Stomach (tissue), 8 donors: ENCODE measurements at regions not wholly inside any gene's neighbourhood (a gene's known extent, or its start where the extent isn't known, plus 50 kb on each side); places are given as distances from the start of the nearest gene placed in this dataset.

Source experiments
- DNase-seq, 2 donors: peaks; one replicate each; pipeline versions ENCODE4 v3.0.0 to v3.0.0-alpha.2; 2013 to 2019
- H3K27ac ChIP-seq, 5 donors: fragments of 200-600 bp in 4 of 5; sonication (generic) in 4 of 5; one replicate each; pipeline ENCODE4 v1.5.1; 2013 to 2019; ENCODE audit warnings: mild to moderate bottlenecking in 1 of 5, moderate library complexity in 1 of 5
- H3K27me3 ChIP-seq, 3 donors: fragments of 200-600 bp; sonication (generic); one replicate each; pipeline ENCODE4 v1.5.1; 2017 to 2019; ENCODE audit warnings: mixed run types in 1 of 3
- H3K36me3 ChIP-seq, 4 donors: fragments of 200-600 bp; sonication (generic); 1 replicate in 3 of 4; 2 replicates in 1 of 4; pipeline ENCODE4 v1.5.1; 2016 to 2019
- H3K4me1 ChIP-seq, 4 donors: fragments of 200-600 bp; sonication (generic); one replicate each; pipeline ENCODE4 v1.5.1; 2016 to 2019
- H3K4me3 ChIP-seq, 4 donors: fragments of 200-600 bp; sonication (generic) in 3 of 4; one replicate each; pipeline ENCODE4 v1.5.1; 2016 to 2019; ENCODE audit warnings: mild to moderate bottlenecking in 1 of 4
- H3K9me3 ChIP-seq, 4 donors: fragments of 200-600 bp; sonication (generic); one replicate each; pipeline ENCODE4 v1.5.1; 2016 to 2019
- EP300 ChIP-seq: sonication (generic); formaldehyde crosslinking; IDR thresholded peaks from one replicate; pipeline ENCODE4 v1.6.1; 2017; ENCODE audit warnings: antibody characterized with exemption
- POLR2A ChIP-seq, 4 donors: fragments of 450-650 bp; IDR thresholded peaks; one replicate each; pipeline ENCODE4 v1.6.1; 2016; ENCODE audit warnings: antibody characterized with exemption in 4 of 4, control low read depth in 2 of 4, mild to moderate bottlenecking in 1 of 4, moderate library complexity in 1 of 4
- POLR2AphosphoS5 ChIP-seq, 3 donors: sonication (generic); formaldehyde crosslinking; IDR thresholded peaks; one replicate each; pipeline ENCODE4 v1.6.1; 2016; ENCODE audit warnings: antibody characterized with exemption in 3 of 3
- WGBS, 5 donors: extraction: QIAGEN DNeasy Blood & Tissue Kit in 3 of 5; methylation state at CpG; one replicate each; pipeline versions ENCODE4 v1.1.5 to v1.1.7; 2013 to 2018; 5-methylcytosine and 5-hydroxymethylcytosine counted together
- intact Hi-C: fragments of 100-400 bp; cut with DNase I; formaldehyde crosslinking; loops from one replicate; pipeline ENCODE4 v1.15.1; 2023; ENCODE audit warnings: low total_unique reads
- TF ChIP-seq, protein P1 (sequence below), 7 experiments: fragments of 450-650 bp in 4 of 7; fragments of 200-600 bp in 3 of 7; sonication (generic) in 3 of 7; IDR thresholded peaks; one replicate each; pipeline ENCODE4 v1.5.1; 2016 to 2019; ENCODE audit warnings: antibody characterized with exemption in 7 of 7, control low read depth in 2 of 7, mild to moderate bottlenecking in 1 of 7
- donor health status: healthy with polysubstance abuse.
- donor health status: Bipolar disorder and iron deficiency.
- donor health status: healthy.

DNA sequence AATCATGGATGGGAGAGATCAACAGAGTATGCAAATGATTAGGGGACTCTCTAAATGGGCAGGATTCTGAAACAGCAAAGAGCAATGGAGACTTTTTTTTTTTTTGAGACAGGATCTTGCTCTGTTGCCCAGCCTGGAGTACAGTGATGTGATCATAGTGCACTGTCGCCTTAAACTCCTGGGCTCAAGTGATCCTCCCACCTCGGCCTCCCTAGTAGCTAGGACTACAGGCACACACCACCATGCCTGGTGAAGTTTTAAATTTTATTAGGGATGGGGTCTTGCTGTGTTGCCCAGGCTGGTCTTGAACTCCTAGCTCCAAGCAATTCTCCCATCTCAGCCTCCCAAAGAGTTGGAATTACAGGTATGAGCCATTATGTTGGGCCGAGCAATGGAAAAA lies 255.0 kb upstream of the ZFHX3 start:
- Histone ChIP-seq H3K27ac (no peak overlapping the region), H3K9me3 (no peaks in the 10 kb centered on the region), H3K4me3 (no peak overlapping the region), H3K27me3 (peaks cover 0 to 9% (median 0%) of the 10 kb centered on the region in 3 donors), H3K4me1 (no peaks in the 10 kb centered on the region), H3K36me3 (no peaks in the 10 kb centered on the region)
- 77 to 91% (median 88%) methylated on average over 3 of the region's 3 CpGs for WGBS, 5 donors
- intact Hi-C loops: no loop called here
- TF ChIP-seq POLR2AphosphoS5 (IDR thresholded peaks at IDR 0.05) (no peak), EP300 (no peak), POLR2A (IDR thresholded peaks at IDR 0.05) (no peak)
- TF ChIP-seq, protein P1, sequence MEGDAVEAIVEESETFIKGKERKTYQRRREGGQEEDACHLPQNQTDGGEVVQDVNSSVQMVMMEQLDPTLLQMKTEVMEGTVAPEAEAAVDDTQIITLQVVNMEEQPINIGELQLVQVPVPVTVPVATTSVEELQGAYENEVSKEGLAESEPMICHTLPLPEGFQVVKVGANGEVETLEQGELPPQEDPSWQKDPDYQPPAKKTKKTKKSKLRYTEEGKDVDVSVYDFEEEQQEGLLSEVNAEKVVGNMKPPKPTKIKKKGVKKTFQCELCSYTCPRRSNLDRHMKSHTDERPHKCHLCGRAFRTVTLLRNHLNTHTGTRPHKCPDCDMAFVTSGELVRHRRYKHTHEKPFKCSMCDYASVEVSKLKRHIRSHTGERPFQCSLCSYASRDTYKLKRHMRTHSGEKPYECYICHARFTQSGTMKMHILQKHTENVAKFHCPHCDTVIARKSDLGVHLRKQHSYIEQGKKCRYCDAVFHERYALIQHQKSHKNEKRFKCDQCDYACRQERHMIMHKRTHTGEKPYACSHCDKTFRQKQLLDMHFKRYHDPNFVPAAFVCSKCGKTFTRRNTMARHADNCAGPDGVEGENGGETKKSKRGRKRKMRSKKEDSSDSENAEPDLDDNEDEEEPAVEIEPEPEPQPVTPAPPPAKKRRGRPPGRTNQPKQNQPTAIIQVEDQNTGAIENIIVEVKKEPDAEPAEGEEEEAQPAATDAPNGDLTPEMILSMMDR (IDR thresholded peaks at IDR 0.05): no peak
- DNase-seq: no peak

DNA sequence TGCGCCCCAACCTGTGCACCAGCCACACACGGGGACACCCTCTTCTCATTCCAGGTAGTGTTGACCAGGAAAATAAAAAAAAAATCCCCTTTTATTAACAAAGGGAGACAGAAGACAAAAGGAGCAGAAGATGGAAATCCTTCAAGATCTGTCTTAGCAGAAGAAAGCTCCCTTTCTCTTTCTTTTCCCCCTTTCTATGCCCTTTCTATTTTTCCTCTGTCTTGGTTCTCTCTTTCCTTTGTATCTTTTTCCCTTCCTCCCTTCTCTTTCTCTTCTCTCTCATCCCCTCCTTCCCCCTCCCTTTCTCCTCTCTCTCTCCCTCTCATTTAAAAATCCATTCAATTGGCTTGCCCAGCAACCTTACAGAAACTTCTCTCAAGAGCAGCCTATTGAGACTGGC lies 254.1 kb upstream of the ZFHX3 start:
- peaks cover 0 to 9% (median 0%) of the 10 kb centered on the region in 3 donors for H3K27me3 ChIP-seq
- TF ChIP-seq POLR2A (IDR thresholded peaks at IDR 0.05): no peak
- TF ChIP-seq EP300: no peak
- TF ChIP-seq POLR2AphosphoS5 (IDR thresholded peaks at IDR 0.05): no peak
- TF ChIP-seq, protein P1 (IDR thresholded peaks at IDR 0.05): no peak
- intact Hi-C loops: no loop called here
- H3K9me3 ChIP-seq: no peaks in the 10 kb centered on the region
- no peak for DNase-seq
- 81 to 87% (median 86%) methylated on average over 2 of the region's 2 CpGs for WGBS, 5 donors
- no peak overlapping the region for H3K4me3 ChIP-seq
- H3K27ac ChIP-seq: no peak overlapping the region
- no peaks in the 10 kb centered on the region for H3K4me1 ChIP-seq
- H3K36me3 ChIP-seq: no peaks in the 10 kb centered on the region

DNA sequence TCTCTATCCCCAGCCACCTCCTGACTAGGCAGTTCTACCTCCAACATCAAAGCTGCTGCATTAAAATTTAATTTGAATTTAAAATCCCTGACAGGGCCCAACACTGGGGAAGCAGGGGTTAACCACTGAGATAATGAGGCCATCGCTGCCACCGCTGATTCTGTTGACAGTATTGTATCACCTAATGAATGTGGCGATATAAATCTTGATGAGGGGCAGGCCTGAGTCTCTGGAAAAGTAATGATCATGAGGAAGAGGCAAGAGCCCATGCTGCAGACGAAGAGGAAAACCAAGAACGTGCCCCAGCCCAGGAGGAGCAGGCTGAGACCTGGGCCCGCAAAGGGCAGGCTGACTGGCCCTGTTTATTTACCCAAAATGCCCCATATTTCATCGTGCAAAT lies 251.4 kb upstream of the ZFHX3 start:
- peaks cover 0 to 5% (median 0%) of the 10 kb centered on the region in 3 donors for H3K27me3 ChIP-seq
- H3K4me3 ChIP-seq: no peak overlapping the region
- no peak overlapping the region for H3K27ac ChIP-seq
- no peak for DNase-seq
- TF ChIP-seq EP300: no peak
- no peak for TF ChIP-seq POLR2AphosphoS5 (IDR thresholded peaks at IDR 0.05)
- TF ChIP-seq POLR2A (IDR thresholded peaks at IDR 0.05): no peak
- no peaks in the 10 kb centered on the region for H3K36me3 ChIP-seq
- 55 to 74% (median 68%) methylated on average over 7 of the region's 7 CpGs for WGBS, 5 donors
- H3K9me3 ChIP-seq: no peaks in the 10 kb centered on the region
- H3K4me1 ChIP-seq: no peaks in the 10 kb centered on the region
- intact Hi-C loops: no loop called here

DNA sequence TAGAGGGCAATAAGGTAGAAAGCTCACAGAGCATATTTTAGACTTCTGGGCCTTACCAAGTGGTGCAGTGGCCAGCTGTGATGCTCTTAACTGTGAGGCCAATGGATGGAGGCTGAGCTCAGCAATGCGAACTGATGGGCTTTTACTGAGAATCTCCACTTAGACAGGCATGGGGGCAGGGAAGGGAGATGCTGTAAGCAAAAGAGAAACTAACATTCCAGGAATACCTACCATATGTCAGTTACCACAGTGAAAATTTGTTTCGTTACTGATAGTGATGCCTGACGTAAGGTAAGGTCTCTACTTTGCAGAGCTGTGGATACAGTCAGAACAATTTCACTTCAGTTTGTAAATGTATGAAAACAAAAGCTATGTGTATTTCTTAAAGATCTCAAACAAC lies 250.6 kb upstream of the ZFHX3 start:
- peak in 1 of 2 donors; percentile 21 for DNase-seq
- no peak overlapping the region for H3K27ac ChIP-seq
- no peaks in the 10 kb centered on the region for H3K36me3 ChIP-seq
- no peak for TF ChIP-seq POLR2A (IDR thresholded peaks at IDR 0.05)
- TF ChIP-seq, protein P1 (IDR thresholded peaks at IDR 0.05): no peak
- no peak for TF ChIP-seq POLR2AphosphoS5 (IDR thresholded peaks at IDR 0.05)
- TF ChIP-seq EP300: no peak
- WGBS, 5 donors: 62 to 73% (median 65%) methylated on average over 3 of the region's 3 CpGs
- intact Hi-C loops: no loop called here
- H3K9me3 ChIP-seq: no peaks in the 10 kb centered on the region
- no peak overlapping the region for H3K4me3 ChIP-seq
- H3K27me3 ChIP-seq: no peaks in the 10 kb centered on the region
- no peaks in the 10 kb centered on the region for H3K4me1 ChIP-seq

DNA sequence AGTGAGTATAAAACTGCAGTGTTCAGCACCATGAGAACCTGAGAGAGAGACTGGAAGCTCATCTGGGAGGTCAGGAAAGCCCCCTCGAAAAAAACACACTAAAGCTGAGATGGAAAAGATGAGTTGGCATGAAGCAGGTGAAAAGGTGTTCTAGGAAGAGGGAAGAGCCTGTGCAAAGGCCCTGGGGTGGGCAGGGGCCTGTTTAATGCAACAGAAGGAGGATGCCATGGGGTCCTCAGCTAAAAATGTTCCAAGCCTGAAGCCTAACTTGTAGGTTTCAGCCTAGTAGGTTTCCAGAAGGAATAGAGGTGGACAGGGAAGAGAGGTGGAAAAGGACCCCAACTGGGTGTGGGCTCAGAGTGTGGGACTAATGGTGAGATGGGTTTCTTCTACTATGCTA lies 242.3 kb upstream of the ZFHX3 start:
- 22 to 73% (median 34%) methylated on average over 1 of the region's 1 CpG for WGBS, 5 donors
- Histone ChIP-seq H3K27me3 (peaks cover 0 to 23% (median 8%) of the 10 kb centered on the region in 3 donors), H3K27ac (no peak overlapping the region), H3K4me1 (no peaks in the 10 kb centered on the region), H3K4me3 (no peak overlapping the region), H3K36me3 (no peaks in the 10 kb centered on the region), H3K9me3 (no peaks in the 10 kb centered on the region)
- DNase-seq: no peak
- intact Hi-C loops: no loop called here
- TF ChIP-seq EP300 (no peak), POLR2A (IDR thresholded peaks at IDR 0.05) (no peak), POLR2AphosphoS5 (IDR thresholded peaks at IDR 0.05) (no peak)
- TF ChIP-seq, protein P1 (IDR thresholded peaks at IDR 0.05): no peak
